Stomach (tissue), 4 donors: ENCODE measurements at regions not wholly inside any gene's neighbourhood (a gene's known extent, or its start where the extent isn't known, plus 50 kb on each side); places are given as distances from the start of the nearest gene placed in this dataset.

Source experiments
- CTCF ChIP-seq, 7 experiments: fragments of 450-650 bp in 4 of 7; fragments of 200-600 bp in 3 of 7; sonication (generic) in 3 of 7; IDR thresholded peaks; one replicate each; pipeline ENCODE4 v1.5.1; 2016 to 2019; ENCODE audit warnings: antibody characterized with exemption in 7 of 7, control low read depth in 2 of 7, mild to moderate bottlenecking in 1 of 7
- EP300 ChIP-seq: sonication (generic); formaldehyde crosslinking; IDR thresholded peaks from one replicate; pipeline ENCODE4 v1.6.1; 2017; ENCODE audit warnings: antibody characterized with exemption
- POLR2A ChIP-seq, 4 donors: fragments of 450-650 bp; IDR thresholded peaks; one replicate each; pipeline ENCODE4 v1.6.1; 2016; ENCODE audit warnings: antibody characterized with exemption in 4 of 4, control low read depth in 2 of 4, mild to moderate bottlenecking in 1 of 4, moderate library complexity in 1 of 4
- POLR2AphosphoS5 ChIP-seq, 3 donors: sonication (generic); formaldehyde crosslinking; IDR thresholded peaks; one replicate each; pipeline ENCODE4 v1.6.1; 2016; ENCODE audit warnings: antibody characterized with exemption in 3 of 3

DNA sequence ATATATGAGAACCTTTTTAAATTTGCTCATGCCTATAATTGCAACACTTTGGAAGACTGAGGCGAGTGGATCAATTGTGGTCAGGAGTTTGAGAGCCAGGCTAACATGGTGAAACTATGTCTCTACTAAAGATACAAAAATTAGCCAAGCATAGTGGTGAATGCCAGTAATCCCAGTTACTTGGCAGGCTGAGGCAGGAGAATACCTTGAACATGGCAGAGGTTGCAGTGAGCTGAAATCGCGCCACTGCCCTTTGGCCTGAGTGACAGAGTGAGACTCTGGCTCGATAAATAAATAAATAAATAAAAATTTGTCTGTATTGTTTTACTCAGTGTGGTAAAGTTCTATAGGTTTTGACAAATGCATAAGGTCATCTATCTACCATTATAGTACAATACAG lies 218.2 kb downstream of the ZC4H2 start:
- TF ChIP-seq CTCF (IDR thresholded peaks at IDR 0.05) (no peak), POLR2AphosphoS5 (IDR thresholded peaks at IDR 0.05) (no peak), POLR2A (IDR thresholded peaks at IDR 0.05) (no peak), EP300 (no peak)
